Heart left ventricle (tissue), 16 donors: ENCODE measurements at regions not wholly inside any gene's neighbourhood (a gene's known extent, or its start where the extent isn't known, plus 50 kb on each side); places are given as distances from the start of the nearest gene placed in this dataset.

Experiments
- ATAC-seq, 4 donors: fragments of 200-7000 bp; cut with Tn5 transposase; one replicate each; pipeline ENCODE4 v1.9.1; 2020 to 2022; ENCODE audit warnings: moderate library complexity in 4 of 4, mild to moderate bottlenecking in 3 of 4, moderate number of reproducible peaks in 1 of 4
- DNase-seq, 5 donors: peaks; one replicate each; pipeline ENCODE4 v3.0.0-alpha.2; 2020
- H3K27ac ChIP-seq, 12 donors: fragments of 200-600 bp; sonication (generic) in 4 of 12; one replicate each; pipeline versions ENCODE4 v1.5.0 to v1.8.0; 2016 to 2022; ENCODE audit warnings: mild to moderate bottlenecking in 2 of 12
- H3K27me3 ChIP-seq, 9 donors: fragments of 200-600 bp; sonication (generic) in 2 of 9; one replicate each; pipeline versions ENCODE4 v1.5.1 to v1.8.0; 2016 to 2022; ENCODE audit warnings: mild to moderate bottlenecking in 3 of 9
- H3K36me3 ChIP-seq, 9 donors: fragments of 200-600 bp; sonication (generic) in 2 of 9; one replicate each; pipeline versions ENCODE4 v1.5.0 to v1.8.0; 2018 to 2022; ENCODE audit warnings: mild to moderate bottlenecking in 2 of 9
- H3K4me1 ChIP-seq, 12 donors: fragments of 200-600 bp; sonication (generic) in 4 of 12; one replicate each; pipeline versions ENCODE4 v1.5.0 to v1.8.0; 2016 to 2022; ENCODE audit warnings: mild to moderate bottlenecking in 3 of 12
- H3K4me3 ChIP-seq, 12 donors: fragments of 200-600 bp; sonication (generic) in 4 of 12; one replicate each; pipeline versions ENCODE4 v1.5.0 to v1.8.0; 2017 to 2022; ENCODE audit warnings: mild to moderate bottlenecking in 9 of 12, moderate library complexity in 4 of 12
- H3K9me3 ChIP-seq, 12 donors: fragments of 200-600 bp; sonication (generic) in 4 of 12; one replicate each; pipeline versions ENCODE4 v1.5.0 to v1.8.0; 2016 to 2022; ENCODE audit warnings: mild to moderate bottlenecking in 1 of 12
- CTCF ChIP-seq, 12 donors: fragments of 200-600 bp; sonication (generic) in 4 of 12; IDR thresholded peaks; one replicate each; pipeline versions ENCODE4 v1.5.0 to v1.8.0; 2018 to 2022; ENCODE audit warnings: antibody characterized with exemption in 12 of 12, mild to moderate bottlenecking in 5 of 12
- POLR2A ChIP-seq, 2 donors: fragments of 450-650 bp; IDR thresholded peaks; one replicate each; pipeline ENCODE4 v1.6.1; 2017; ENCODE audit warnings: antibody characterized with exemption in 2 of 2, mild to moderate bottlenecking in 2 of 2, moderate library complexity in 2 of 2
- WGBS, 4 donors: extraction: QIAGEN DNeasy Blood & Tissue Kit in 2 of 4; methylation state at CpG; one replicate each; pipeline versions ENCODE4 v1.1.5 to v1.1.7; 2013 to 2018; 5-methylcytosine and 5-hydroxymethylcytosine counted together
- intact Hi-C, 10 donors: fragments of 100-400 bp; cut with DNase I; formaldehyde crosslinking; loops; one replicate each; pipeline versions ENCODE4 v1.11.1 to v1.14.2; 2022
- donor health status: ischemic (EF 13 %, LVEDD 7.1; RV severe dilation, severe dysfunction).
- donor health status: healthy with polysubstance abuse.
- donor health status: DM: no; HTN: yes; CAD: no.
- donor health status: DM: no; HTN: no; CAD: no.
- donor health status: ischemic (EF 25% LVEDD 6.9; RV normal size, moderate dysfunction).
- donor health status: ischemic (EF 25% LVEDD 5.7; RV mildly dilated, moderate dysfunction).
- donor health status: healthy.
- donor health status: DM: yes; HTN: yes; CAD: no.
- donor health status: ischemic (EF 35%, LVEDD 5.7; RV mildly dilated, moderate dysfunction).
- donor health status: nonischemic (EF 11% LVEDD 7.7; RV severe dilation, severe dysfunction).
- donor health status: DM: yes; HTN: yes; CAD: no.
- donor health status: PGD.
- donor health status: ischemic (EF 29% LVEDD 5.4; RV normal size, mild dysfunction).
- donor health status: nonischemic (EF 23%, LVEDD 6.1; RV moderate dilation, normal function).

- H3K27me3 ChIP-seq, result no peaks in the 10 kb centered on the region
- no peak for DNase-seq
- intact Hi-C loops, result no loop called here
- H3K36me3 ChIP-seq, result no peaks in the 10 kb centered on the region
- no peak overlapping the region for H3K4me3 ChIP-seq
- 73 to 87% (median 79%) methylated on average over 3 of the region's 3 CpGs for WGBS, 4 donors
- no peak overlapping the region for H3K27ac ChIP-seq
- TF ChIP-seq POLR2A (IDR thresholded peaks at IDR 0.05) (no peak), CTCF (IDR thresholded peaks at IDR 0.05) (no peak)
- no peak for ATAC-seq
- H3K9me3 ChIP-seq, result no peaks in the 10 kb centered on the region
- H3K4me1 ChIP-seq, result peaks cover 0 to 4% (median 0%) of the 10 kb centered on the region in 12 donors
Measured at GRCh38 chr4:151468715-151469696, 60.0 kb downstream of the FHIP1A start.

- DNase-seq (no peak), ATAC-seq (no peak)
- no peaks in the 10 kb centered on the region for H3K36me3 ChIP-seq
- no peaks in the 10 kb centered on the region for H3K27me3 ChIP-seq
- no peak overlapping the region for H3K4me3 ChIP-seq
- H3K9me3 ChIP-seq, result no peaks in the 10 kb centered on the region
- intact Hi-C loops, result no loop called here
- TF ChIP-seq CTCF (IDR thresholded peaks at IDR 0.05), result no peak
- no peak for TF ChIP-seq POLR2A (IDR thresholded peaks at IDR 0.05)
- peaks cover 0 to 4% (median 0%) of the 10 kb centered on the region in 12 donors for H3K4me1 ChIP-seq
- H3K27ac ChIP-seq, result no peak overlapping the region
Measured at GRCh38 chr4:151469970-151470369, 61.0 kb downstream of the FHIP1A start.

- H3K36me3 ChIP-seq, result no peaks in the 10 kb centered on the region
- TF ChIP-seq CTCF (IDR thresholded peaks at IDR 0.05) (no peak), POLR2A (IDR thresholded peaks at IDR 0.05) (no peak)
- ATAC-seq (no peak), DNase-seq (no peak)
- 89 to 93% (median 92%) methylated on average over 4 of the region's 4 CpGs for WGBS, 4 donors
- intact Hi-C loops, result no loop called here
- H3K4me3 ChIP-seq, result no peak overlapping the region
- H3K27ac ChIP-seq, result no peak overlapping the region
- peaks cover 0 to 4% (median 0%) of the 10 kb centered on the region in 12 donors for H3K4me1 ChIP-seq
- no peaks in the 10 kb centered on the region for H3K9me3 ChIP-seq
- no peaks in the 10 kb centered on the region for H3K27me3 ChIP-seq
Measured at GRCh38 chr4:151471728-151472127, 62.8 kb downstream of the FHIP1A start.

GRCh38 chr4:151472297-151472696 lies 63.3 kb downstream of the FHIP1A start:
- TF ChIP-seq POLR2A (IDR thresholded peaks at IDR 0.05) (no peak), CTCF (IDR thresholded peaks at IDR 0.05) (no peak)
- Histone ChIP-seq H3K27ac (no peak overlapping the region), H3K27me3 (no peaks in the 10 kb centered on the region), H3K9me3 (no peaks in the 10 kb centered on the region), H3K4me1 (peaks cover 0 to 4% (median 0%) of the 10 kb centered on the region in 12 donors), H3K4me3 (no peak overlapping the region), H3K36me3 (no peaks in the 10 kb centered on the region)
- 8 to 34% (median 24%) methylated on average over 1 of the region's 1 CpG for WGBS, 4 donors
- DNase-seq, result no peak
- intact Hi-C loops, result no loop called here
- no peak for ATAC-seq
